IMR-90 (cell line): ENCODE measurements at regions not wholly inside any gene's neighbourhood (a gene's known extent, or its start where the extent isn't known, plus 50 kb on each side); places are given as distances from the start of the nearest gene placed in this dataset.

Source experiments
- ATAC-seq: fragments of 200-7000 bp; cut with Tn5 transposase; 2 replicates; pipeline ENCODE4 v1.9.1; 2020; ENCODE audit warnings: low read depth, mild to moderate bottlenecking, moderate library complexity
- BruUV-seq: library from RNA; stranded (reverse); fragments of 400-500 nt; replicated peaks from 2 replicates; lab custom pipeline; 2021; lab: Mats Ljungman, UMichigan
- CTCF ChIA-PET: fragments of 300-600 bp; formaldehyde crosslinking; extraction: SDS; loops from one replicate; lab custom pipeline; 2021; ENCODE audit warnings: antibody characterized with exemption; lab: Yijun Ruan, JAX
- POLR2A ChIA-PET: fragments of 300-600 bp; sonication (Branson Sonifier 250); formaldehyde crosslinking; loops from one replicate; lab custom pipeline; 2022; ENCODE audit warnings: antibody characterized with exemption; ENCODE audit not compliant: unreplicated experiment; lab: Charles Lee
- DNase-seq: peaks from one replicate; pipeline ENCODE4 v3.0.0; 2013
- H2AFZ ChIP-seq: replicated peaks from 2 replicates; pipeline ENCODE3; 2013; ENCODE audit warnings: low read length, mild to moderate bottlenecking; ENCODE audit not compliant: poor library complexity
- H2AK5ac ChIP-seq: 2 replicates; pipeline ENCODE4 v1.6.1; 2013; ENCODE audit warnings: low read depth, low read length, inconsistent platforms
- H2AK9ac ChIP-seq: replicated peaks from 2 replicates; pipeline ENCODE3; 2013; ENCODE audit warnings: mild to moderate bottlenecking, low read depth, low read length, moderate library complexity; ENCODE audit not compliant: poor library complexity
- H2BK120ac ChIP-seq: 2 replicates; pipeline ENCODE4 v1.6.1; 2013; ENCODE audit warnings: low read depth, low read length, inconsistent platforms
- H2BK15ac ChIP-seq: 3 replicates; pipeline ENCODE4 v1.6.1; 2013; ENCODE audit warnings: low read depth, low read length, inconsistent platforms
- H2BK20ac ChIP-seq: 2 replicates; pipeline ENCODE4 v1.6.1; 2013; ENCODE audit warnings: low read depth, mild to moderate bottlenecking, inconsistent platforms, low read length, moderate library complexity
- H2BK5ac ChIP-seq: 2 replicates; pipeline ENCODE4 v1.6.1; 2013; ENCODE audit warnings: mild to moderate bottlenecking, low read depth, low read length, inconsistent platforms; ENCODE audit not compliant: poor library complexity, severe bottlenecking
- H3K14ac ChIP-seq: replicated peaks from 2 replicates; pipeline ENCODE4 v1.6.1; 2013; ENCODE audit warnings: low read depth, low read length, inconsistent platforms
- H3K18ac ChIP-seq: 2 replicates; pipeline ENCODE4 v1.6.1; 2013; ENCODE audit warnings: low read depth, low read length, control low read depth
- H3K23ac ChIP-seq: 2 replicates; pipeline ENCODE4 v1.6.1; 2013; ENCODE audit warnings: low read depth, low read length, inconsistent platforms
- H3K27ac ChIP-seq: 2 replicates; pipeline ENCODE4 v1.5.1; 2013; ENCODE audit warnings: mild to moderate bottlenecking, control low read depth, low read length; ENCODE audit not compliant: insufficient read depth
- H3K27me3 ChIP-seq: 2 replicates; pipeline ENCODE4 v1.6.1; 2013; ENCODE audit warnings: low read length; ENCODE audit not compliant: control insufficient read depth, insufficient read depth
- H3K36me3 ChIP-seq: 2 replicates; pipeline ENCODE4 v1.6.1; 2013; ENCODE audit warnings: low read length, mixed read lengths; ENCODE audit not compliant: control insufficient read depth, insufficient read depth
- H3K4ac ChIP-seq: 2 replicates; pipeline ENCODE4 v1.6.1; 2013; ENCODE audit warnings: low read depth, low read length, inconsistent platforms
- H3K4me1 ChIP-seq: 2 replicates; pipeline ENCODE4 v1.6.1; 2013; ENCODE audit warnings: low read length, mixed read lengths; ENCODE audit not compliant: control insufficient read depth, insufficient read depth
- H3K4me2 ChIP-seq: 2 replicates; pipeline ENCODE4 v1.6.1; 2013; ENCODE audit warnings: low read depth, mild to moderate bottlenecking, control low read depth, low read length, moderate library complexity
- H3K4me3 ChIP-seq: 2 replicates; pipeline ENCODE4 v1.5.1; 2013; ENCODE audit warnings: low read depth, mild to moderate bottlenecking, control low read depth, low read length, moderate library complexity; ENCODE audit not compliant: insufficient read depth
- H3K56ac ChIP-seq: 2 replicates; pipeline ENCODE4 v1.6.1; 2013; ENCODE audit warnings: low read length, inconsistent platforms; ENCODE audit not compliant: insufficient read depth; ENCODE audit errors: extremely low read depth
- H3K79me1 ChIP-seq, 2 experiments: 2 replicates each; pipeline ENCODE4 v1.6.1; 2013; ENCODE audit warnings: low read length in 2 of 2, inconsistent platforms in 1 of 2, low read depth in 1 of 2
- H3K9ac ChIP-seq: 2 replicates; pipeline ENCODE4 v1.6.1; 2013; ENCODE audit warnings: low read depth, low read length, control low read depth
- H3K9me1 ChIP-seq: 2 replicates; pipeline ENCODE4 v1.6.1; 2013; ENCODE audit warnings: low read length, inconsistent platforms; ENCODE audit not compliant: insufficient read depth
- H3K9me3 ChIP-seq: 2 replicates; pipeline ENCODE4 v1.6.1; 2013; ENCODE audit warnings: low read length; ENCODE audit not compliant: control insufficient read depth, insufficient read depth
- H4K20me1 ChIP-seq: 2 replicates; pipeline ENCODE4 v1.6.1; 2013; ENCODE audit warnings: low read length, inconsistent platforms; ENCODE audit not compliant: insufficient read depth
- H4K5ac ChIP-seq: 2 replicates; pipeline ENCODE4 v1.6.1; 2013; ENCODE audit warnings: mild to moderate bottlenecking, low read depth, low read length, control low read depth
- H4K8ac ChIP-seq, 2 experiments: 2 replicates each; pipeline ENCODE4 v1.6.1; 2013; ENCODE audit warnings: low read depth in 2 of 2, low read length in 2 of 2, control low read depth in 1 of 2, inconsistent platforms in 1 of 2
- H4K91ac ChIP-seq: 2 replicates; pipeline ENCODE4 v1.6.1; 2013; ENCODE audit warnings: low read depth, low read length, inconsistent platforms; ENCODE audit not compliant: insufficient read depth
- BHLHE40 ChIP-seq: fragments of 150-350 bp; IDR thresholded peaks from 2 replicates; pipeline ENCODE4 v1.6.1; 2016; ENCODE audit warnings: mild to moderate bottlenecking, low read depth, low read length
- FOS ChIP-seq: fragments of 150-350 bp; IDR thresholded peaks from 2 replicates; pipeline ENCODE4 v1.6.1; 2016; ENCODE audit warnings: low read depth, low read length
- MAZ ChIP-seq: IDR thresholded peaks from 2 replicates; pipeline ENCODE4 v1.6.1; 2012; ENCODE audit warnings: low read depth, mild to moderate bottlenecking, low read length, improper control_type of control experiment, moderate library complexity, borderline replicate concordance
- WGBS, 2 experiments: methylation state at CpG; one replicate each; pipeline versions ENCODE4 v1.1.5 to v1.1.7; 2013; ENCODE audit warnings: missing lambda C conversion rate in 2 of 2; ENCODE audit not compliant: insufficient read length in 1 of 2; ENCODE audit errors: extremely low coverage in 2 of 2; 5-methylcytosine and 5-hydroxymethylcytosine counted together
- dilution Hi-C: fragments of 300-500 bp; cut with HindIII; formaldehyde crosslinking; loops from one replicate; pipeline ENCODE4 v1.14.3; 2018; ENCODE audit warnings: low sequenced_read_pairs; ENCODE audit not compliant: unreplicated experiment
- in situ Hi-C: fragments of 300-500 bp; cut with MboI; formaldehyde crosslinking; loops from 3 replicates; pipeline ENCODE4 v1.14.3; 2019; ENCODE audit warnings: low sequenced_read_pairs, inconsistent platforms, mixed read lengths
- intact Hi-C: fragments of 100-400 bp; cut with micrococcal nuclease; formaldehyde crosslinking; loops from 2 replicates; pipeline ENCODE4 v1.10.0; 2022

DNA sequence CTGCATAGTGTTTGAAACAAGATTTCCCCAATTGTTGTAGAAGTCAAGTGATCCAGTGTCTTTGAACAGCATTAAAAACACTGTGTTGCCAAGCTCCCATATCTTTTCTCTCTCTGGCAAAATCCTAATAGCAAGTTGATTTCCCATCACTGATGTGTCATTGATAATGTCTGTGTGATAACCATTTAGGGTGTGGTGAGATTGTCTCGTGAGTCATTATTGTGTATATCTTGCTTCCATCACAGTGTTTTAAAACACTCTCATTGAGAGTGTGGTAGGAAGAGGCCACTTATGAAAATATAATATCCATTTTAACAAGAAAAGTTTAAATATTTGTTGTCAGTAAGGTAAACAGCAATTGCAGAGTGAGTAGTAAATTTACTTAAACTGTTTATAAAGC, 74.7 kb downstream of the PRORP start:
- Histone ChIP-seq H3K4me2 (peak overlapping the region; percentile 6; the same call in 1 of the 2 replicates), H3K9me3 (no peaks in the 10 kb centered on the region), H4K91ac (no peak overlapping the region), H4K5ac (peak overlapping the region; percentile 31; the same call in 1 of the 2 replicates), H2BK20ac (no peak overlapping the region), H3K4me3 (no peak overlapping the region), H3K9ac (no peak overlapping the region), H3K4ac (no peak overlapping the region), H3K56ac (no peak overlapping the region), H3K23ac (no peak overlapping the region), H3K36me3 (no peaks in the 10 kb centered on the region), H2AK5ac (no peak overlapping the region), H3K18ac (no peak overlapping the region; the same call in 1 of the 2 replicates), H3K79me1 (peaks cover 0 to 5% of the 10 kb centered on the region in 2 experiments; a peak in 1 of 4 replicates), H3K4me1 (peaks cover 5% of the 10 kb centered on the region), H2AFZ (no peak overlapping the region), H3K27ac (no peak overlapping the region), H3K9me1 (peaks cover 2% of the 10 kb centered on the region; the same call in 1 of the 2 replicates), H2AK9ac (no peak overlapping the region), H3K27me3 (no peaks in the 10 kb centered on the region), H2BK5ac (no peak overlapping the region), H4K20me1 (no peaks in the 10 kb centered on the region), H3K14ac (0 out of 2 replicates have a peak overlapping the region, but pooled peaks have one; percentile 31), H2BK15ac (no peak overlapping the region), H4K8ac (no peak overlapping the region), H2BK120ac (no peak overlapping the region)
- POLR2A ChIA-PET: no interaction called here
- ATAC-seq: peak; percentile 76
- CTCF ChIA-PET: no interaction called here
- TF ChIP-seq FOS (peak; percentile 78), BHLHE40 (peak; percentile 48; the same call in 1 of the 2 replicates), MAZ (no peak)
- BruUV-seq: no TSS peak
- DNase-seq: peak; percentile 77
- WGBS, 2 experiments: no CpG with 5 or more reads among the region's 1 CpG
- dilution Hi-C loops: no loop called here
- in situ Hi-C loops: no loop called here
- intact Hi-C loops: no loop called here
